Activated CD4-positive, alpha-beta T cell treated with anti-CD3 and anti-CD28 coated beads for 4 hours (primary cell): ENCODE measurements at regions not wholly inside any gene's neighbourhood (a gene's known extent, or its start where the extent isn't known, plus 50 kb on each side); places are given as distances from the start of the nearest gene placed in this dataset.

Experiments used
- DNase-seq, 2 donors: peaks; one replicate each; pipeline ENCODE4 v3.0.0-alpha.2; 2020

DNA sequence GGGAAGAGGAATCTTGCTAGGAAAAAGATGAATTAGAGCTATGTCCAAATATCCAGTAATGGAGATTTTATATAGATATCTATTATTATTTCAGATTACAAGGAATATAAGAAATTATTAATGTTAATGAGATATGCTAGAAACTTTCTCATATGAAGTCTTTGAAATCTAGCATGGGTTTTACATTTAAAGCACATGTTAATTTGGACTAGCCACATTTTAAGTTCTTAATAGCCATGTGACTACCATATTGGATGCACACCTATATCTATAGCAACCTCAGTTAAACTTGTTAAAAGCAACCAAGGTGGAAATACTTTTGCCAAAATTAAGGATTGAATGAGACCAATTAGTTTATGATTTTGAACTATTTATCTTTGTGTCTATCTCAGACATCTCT is 86.7 kb upstream of the CNTNAP4 start:
- no peak for DNase-seq

GRCh38 chr16:76193906-76194615 is 83.1 kb upstream of the CNTNAP4 start:
- DNase-seq: no peak

GRCh38 chr16:76194616-76195015 is 82.6 kb upstream of the CNTNAP4 start:
- DNase-seq: no peak

DNA sequence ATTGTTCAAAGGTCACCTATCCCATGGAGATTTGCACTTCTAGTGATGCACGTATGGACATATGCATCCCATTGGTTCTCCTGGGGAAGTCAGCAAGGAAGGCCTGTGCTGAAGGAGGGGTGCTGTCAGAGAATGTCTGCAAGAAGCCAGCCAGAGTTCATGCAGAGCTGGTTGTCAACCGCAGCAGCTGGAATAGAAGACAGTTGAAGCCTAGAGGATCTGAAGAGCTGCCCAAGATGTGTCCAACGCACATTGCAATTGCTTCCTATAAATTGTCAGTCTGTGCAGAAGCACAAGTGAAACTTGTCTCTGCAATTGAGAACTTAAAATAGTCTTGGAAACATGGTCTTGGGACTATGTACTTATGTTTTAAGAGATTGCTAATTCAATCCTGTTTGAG is 82.1 kb upstream of the CNTNAP4 start:
- DNase-seq: no peak

- no peak for DNase-seq
Measured at GRCh38 chr16:76195648-76196047, 81.6 kb upstream of the CNTNAP4 start.

- DNase-seq: no peak
Measured at GRCh38 chr16:76197900-76198299, 79.3 kb upstream of the CNTNAP4 start.

GRCh38 chr16:76199681-76200220 is 77.5 kb upstream of the CNTNAP4 start:
- no peak for DNase-seq

GRCh38 chr16:76201385-76201784 is 75.8 kb upstream of the CNTNAP4 start:
- DNase-seq: no peak

DNA sequence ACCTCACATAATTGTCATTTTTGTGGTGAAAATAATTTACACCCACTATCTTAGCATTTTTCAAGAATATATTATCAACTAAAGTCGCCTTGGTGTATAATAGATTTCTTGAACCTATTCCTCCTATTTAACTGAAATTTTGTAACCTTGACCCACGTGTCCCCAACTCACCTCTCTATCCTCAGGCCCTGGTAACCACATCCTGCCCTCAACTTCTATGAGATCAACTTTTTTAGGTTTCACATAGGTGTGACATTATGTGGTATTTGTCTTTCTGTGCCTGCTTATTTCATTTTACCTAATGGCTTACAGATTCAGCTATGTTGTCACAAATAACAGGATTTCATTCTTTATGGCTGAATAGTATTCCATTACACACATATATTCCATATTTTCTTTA is 73.0 kb upstream of the CNTNAP4 start:
- DNase-seq: no peak

GRCh38 chr16:76207270-76207669 is 69.9 kb upstream of the CNTNAP4 start:
- no peak for DNase-seq

DNA sequence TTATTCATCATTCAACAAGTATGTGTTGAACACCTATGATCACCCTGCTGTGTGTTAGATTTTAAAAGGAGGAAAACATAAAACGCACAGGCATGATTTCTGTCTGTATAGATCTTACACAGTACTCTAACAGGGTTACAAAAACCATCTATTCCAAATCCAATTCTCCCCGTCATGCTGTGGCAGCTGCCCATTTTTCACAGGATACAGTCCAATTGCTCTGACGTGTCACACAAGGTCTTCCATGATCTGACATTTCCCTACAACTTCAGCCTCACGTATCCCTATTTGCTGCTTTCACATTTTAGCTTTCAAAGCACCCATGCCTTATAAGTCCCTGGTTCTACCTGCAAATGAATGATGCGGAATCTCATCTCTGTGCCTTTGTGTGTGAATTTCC is 67.0 kb upstream of the CNTNAP4 start:
- DNase-seq: no peak

- no peak for DNase-seq
Measured at GRCh38 chr16:76213860-76214259, 63.3 kb upstream of the CNTNAP4 start.

- no peak for DNase-seq
Measured at GRCh38 chr16:76214856-76215255, 62.3 kb upstream of the CNTNAP4 start.

GRCh38 chr16:76222087-76222486 is 55.1 kb upstream of the CNTNAP4 start:
- no peak for DNase-seq

GRCh38 chr16:76222853-76223252 is 54.3 kb upstream of the CNTNAP4 start:
- no peak for DNase-seq

DNA sequence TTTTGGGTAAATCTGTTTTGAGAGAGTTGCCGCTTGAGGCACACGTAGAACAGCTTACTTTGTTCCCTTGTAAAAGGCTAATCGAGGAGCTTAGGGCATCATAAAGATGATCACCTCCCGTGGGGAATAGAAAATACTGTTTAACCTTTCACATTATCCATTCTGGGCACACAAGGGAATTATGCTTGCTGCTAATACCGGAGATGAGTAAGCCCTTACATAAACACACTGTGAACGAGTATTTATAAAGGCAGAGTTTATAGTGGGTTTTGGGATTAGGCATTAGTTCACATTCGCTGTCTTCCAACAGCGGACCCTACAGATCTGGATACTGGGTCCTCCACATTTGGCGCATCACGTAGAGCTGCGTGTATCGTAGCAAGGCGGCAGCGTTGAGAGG is 51.2 kb upstream of the CNTNAP4 start:
- no peak for DNase-seq

- DNase-seq: no peak
Measured at GRCh38 chr16:76226481-76226880, 50.7 kb upstream of the CNTNAP4 start.
